GM21515 (cell line): ENCODE measurements at regions not wholly inside any gene's neighbourhood (a gene's known extent, or its start where the extent isn't known, plus 50 kb on each side); places are given as distances from the start of the nearest gene placed in this dataset.
"Not testable (repeated sequence)": the region's sequence is repeated elsewhere in the genome, so short reads cannot be mapped to it uniquely, and the experiment has no call there.

ENCODE experiments used
- ATAC-seq: cut with Tn5 transposase; IDR thresholded peaks from one replicate; pipeline ENCODE4 v1.9.1; 2021; ENCODE audit not compliant: unreplicated experiment

GRCh38 chr11:45392154-45392553 is 106.0 kb upstream of the SYT13 start:
- no peak for ATAC-seq

- ATAC-seq = no peak
Observed at GRCh38 chr11:45391168-45391850, 105.2 kb upstream of the SYT13 start.

GRCh38 chr11:45390407-45390806 is 104.3 kb upstream of the SYT13 start:
- no peak for ATAC-seq

- ATAC-seq = no peak
Observed at GRCh38 chr11:45388472-45388871, 102.3 kb upstream of the SYT13 start.

GRCh38 chr11:45387885-45388284 is 101.7 kb upstream of the SYT13 start:
- ATAC-seq = not testable (repeated sequence)

- no peak for ATAC-seq
Observed at GRCh38 chr11:45386972-45387371, 100.8 kb upstream of the SYT13 start.

GRCh38 chr11:45385844-45386243 is 99.7 kb upstream of the SYT13 start:
- no peak for ATAC-seq

GRCh38 chr11:45385423-45385822 is 99.3 kb upstream of the SYT13 start:
- ATAC-seq = no peak

- no peak for ATAC-seq
Observed at GRCh38 chr11:45384711-45385241, 98.6 kb upstream of the SYT13 start.

GRCh38 chr11:45384016-45384415 is 97.9 kb upstream of the SYT13 start:
- no peak for ATAC-seq

- no peak for ATAC-seq
Observed at GRCh38 chr11:45383224-45383623, 97.1 kb upstream of the SYT13 start.

GRCh38 chr11:45382133-45382878 is 96.2 kb upstream of the SYT13 start:
- no peak for ATAC-seq

GRCh38 chr11:45379162-45379863 is 93.2 kb upstream of the SYT13 start:
- no peak for ATAC-seq

GRCh38 chr11:45378516-45378915 is 92.4 kb upstream of the SYT13 start:
- ATAC-seq = no peak

- no peak for ATAC-seq
Observed at GRCh38 chr11:45374653-45375059, 88.5 kb upstream of the SYT13 start.

- no peak for ATAC-seq
Observed at GRCh38 chr11:45374130-45374529, 88.0 kb upstream of the SYT13 start.

GRCh38 chr11:45373506-45374035 is 87.4 kb upstream of the SYT13 start:
- ATAC-seq = no peak

GRCh38 chr11:45372414-45372813 is 86.3 kb upstream of the SYT13 start:
- not testable (repeated sequence) for ATAC-seq

GRCh38 chr11:45371251-45372115 is 85.3 kb upstream of the SYT13 start:
- ATAC-seq = no peak

- no peak for ATAC-seq
Observed at GRCh38 chr11:45369313-45369712, 83.2 kb upstream of the SYT13 start.
